ENCODE measurements at regions not wholly inside any gene's neighbourhood (a gene's known extent, or its start where the extent isn't known, plus 50 kb on each side); places are given as distances from the start of the nearest gene placed in this dataset.
"Not testable (repeated sequence)": the region's sequence is repeated elsewhere in the genome, so short reads cannot be mapped to it uniquely, and the experiment has no call there.

- DNase-seq (ENCODE audit: low spot score) = no peak
These were observed 787.8 kb upstream of the FAM174A start for GRCh38 chr5:99747342-99747741.

- DNase-seq (ENCODE audit: low spot score) = not testable (repeated sequence)
These were observed 802.0 kb upstream of the FAM174A start for GRCh38 chr5:99733146-99733545.

- not testable (repeated sequence) for DNase-seq (ENCODE audit: low spot score)
These were observed 801.8 kb upstream of the CHD1 start for GRCh38 chr5:99730653-99731052.

GRCh38 chr5:99724732-99725290, 796.0 kb upstream of the CHD1 start:
- DNase-seq (ENCODE audit: low spot score) = no peak

GRCh38 chr5:99721506-99721905, 792.7 kb upstream of the CHD1 start:
- DNase-seq (ENCODE audit: low spot score) = no peak

GRCh38 chr5:99715921-99716320, 787.1 kb upstream of the CHD1 start:
- no peak for DNase-seq (ENCODE audit: low spot score)

- no peak for DNase-seq (ENCODE audit: low spot score)
These were observed 777.4 kb upstream of the CHD1 start for GRCh38 chr5:99706160-99706559.

- no peak for DNase-seq (ENCODE audit: low spot score)
These were observed 773.8 kb upstream of the CHD1 start for GRCh38 chr5:99702565-99702964.

GRCh38 chr5:99694884-99695283, 766.1 kb upstream of the CHD1 start:
- DNase-seq (ENCODE audit: low spot score) = no peak

- no peak for DNase-seq (ENCODE audit: low spot score)
These were observed 757.7 kb upstream of the CHD1 start for GRCh38 chr5:99686538-99686937.

GRCh38 chr5:99675974-99676373, 747.2 kb upstream of the CHD1 start:
- no peak for DNase-seq (ENCODE audit: low spot score)

GRCh38 chr5:99674101-99674500, 745.3 kb upstream of the CHD1 start:
- no peak for DNase-seq (ENCODE audit: low spot score)

- no peak for DNase-seq (ENCODE audit: low spot score)
These were observed 736.2 kb upstream of the CHD1 start for GRCh38 chr5:99664972-99665371.

- DNase-seq (ENCODE audit: low spot score) = no peak
These were observed 722.5 kb upstream of the CHD1 start for GRCh38 chr5:99651298-99651697.

- DNase-seq (ENCODE audit: low spot score) = no peak
These were observed 717.3 kb upstream of the CHD1 start for GRCh38 chr5:99646011-99646647.

GRCh38 chr5:99644822-99645221, 716.0 kb upstream of the CHD1 start:
- no peak for DNase-seq (ENCODE audit: low spot score)

- DNase-seq (ENCODE audit: low spot score) = no peak
These were observed 711.8 kb upstream of the CHD1 start for GRCh38 chr5:99640646-99641045.

- DNase-seq (ENCODE audit: low spot score) = no peak
These were observed 711.1 kb upstream of the CHD1 start for GRCh38 chr5:99639905-99640304.

GRCh38 chr5:99636663-99637062, 707.9 kb upstream of the CHD1 start:
- no peak for DNase-seq (ENCODE audit: low spot score)

- no peak for DNase-seq (ENCODE audit: low spot score)
These were observed 693.2 kb upstream of the CHD1 start for GRCh38 chr5:99621772-99622681.

- no peak for DNase-seq (ENCODE audit: low spot score)
These were observed 688.5 kb upstream of the CHD1 start for GRCh38 chr5:99617335-99617734.

GRCh38 chr5:99614888-99615287, 686.1 kb upstream of the CHD1 start:
- no peak for DNase-seq (ENCODE audit: low spot score)
